Uterus (tissue), 2 donors: ENCODE measurements at regions not wholly inside any gene's neighbourhood (a gene's known extent, or its start where the extent isn't known, plus 50 kb on each side); places are given as distances from the start of the nearest gene placed in this dataset.

Source experiments
- CTCF ChIP-seq, 4 experiments: fragments of 200-600 bp in 2 of 4; fragments of 450-650 bp in 2 of 4; sonication (generic) in 2 of 4; IDR thresholded peaks; one replicate each; pipeline ENCODE4 v1.5.1; 2016 to 2019; ENCODE audit warnings: antibody characterized with exemption in 4 of 4, mild to moderate bottlenecking in 2 of 4, moderate library complexity in 1 of 4
- POLR2A ChIP-seq, 2 donors: fragments of 450-650 bp; IDR thresholded peaks; one replicate each; pipeline ENCODE4 v1.6.1; 2016; ENCODE audit warnings: antibody characterized with exemption in 2 of 2, mild to moderate bottlenecking in 1 of 2, moderate library complexity in 1 of 2

DNA sequence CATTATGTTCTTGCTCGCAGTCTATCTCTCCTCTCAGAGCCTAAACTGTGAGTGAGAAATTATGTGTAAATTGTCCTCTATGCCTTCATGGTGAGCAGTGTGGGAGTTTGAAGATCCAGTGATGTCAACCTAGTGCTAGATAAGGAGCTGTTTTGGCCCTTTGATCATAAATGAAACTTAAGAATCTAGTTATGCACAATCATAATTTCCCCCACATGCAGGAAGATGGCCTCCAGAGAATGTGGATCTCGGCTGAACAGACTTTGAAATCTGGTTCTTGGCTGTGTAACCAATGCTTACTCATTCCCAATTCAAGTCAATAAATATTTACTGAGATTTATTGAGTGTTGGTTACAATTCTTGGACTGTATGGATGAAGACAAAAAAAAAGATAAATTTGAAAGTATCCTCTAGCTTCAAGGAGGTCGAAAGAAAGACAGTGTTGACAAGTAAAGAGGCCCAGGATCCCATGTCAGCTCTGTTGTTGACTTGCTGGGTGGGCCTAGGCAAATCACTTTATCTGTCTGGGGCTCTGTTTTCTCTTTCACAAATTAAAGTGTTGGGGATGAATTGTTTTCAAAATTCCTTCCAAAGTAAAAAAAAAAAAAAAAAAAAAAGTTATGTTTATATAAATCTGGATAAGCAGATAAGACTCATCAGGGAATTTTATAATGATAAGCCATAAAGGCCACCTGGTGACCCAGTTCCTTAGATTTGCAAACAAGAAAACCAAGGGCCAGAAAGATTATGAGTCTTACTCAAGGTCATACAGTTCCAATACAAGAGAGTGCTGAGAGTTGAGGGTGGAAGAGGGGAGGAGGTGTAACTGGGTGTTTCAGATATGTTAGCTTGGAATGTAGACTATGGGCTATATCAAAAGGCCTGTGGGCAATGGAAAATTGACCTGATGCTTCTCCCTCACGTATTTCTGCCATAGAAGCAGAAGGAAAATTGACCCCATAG is 969.9 kb downstream of the KCNMA1 start:
- TF ChIP-seq CTCF (IDR thresholded peaks at IDR 0.05) (no peak), POLR2A (IDR thresholded peaks at IDR 0.05) (no peak)
